GM21737 (cell line): ENCODE measurements at regions not wholly inside any gene's neighbourhood (a gene's known extent, or its start where the extent isn't known, plus 50 kb on each side); places are given as distances from the start of the nearest gene placed in this dataset.
"Not testable (repeated sequence)": the region's sequence is repeated elsewhere in the genome, so short reads cannot be mapped to it uniquely, and the experiment has no call there.

Experiments used
- ATAC-seq: cut with Tn5 transposase; IDR thresholded peaks from one replicate; pipeline ENCODE4 v1.9.1; 2021; ENCODE audit warnings: mild to moderate bottlenecking, moderate library complexity; ENCODE audit not compliant: unreplicated experiment

- ATAC-seq, result no peak
These were observed 165.8 kb downstream of the ZIC4 start for GRCh38 chr3:147240581-147240980.

DNA sequence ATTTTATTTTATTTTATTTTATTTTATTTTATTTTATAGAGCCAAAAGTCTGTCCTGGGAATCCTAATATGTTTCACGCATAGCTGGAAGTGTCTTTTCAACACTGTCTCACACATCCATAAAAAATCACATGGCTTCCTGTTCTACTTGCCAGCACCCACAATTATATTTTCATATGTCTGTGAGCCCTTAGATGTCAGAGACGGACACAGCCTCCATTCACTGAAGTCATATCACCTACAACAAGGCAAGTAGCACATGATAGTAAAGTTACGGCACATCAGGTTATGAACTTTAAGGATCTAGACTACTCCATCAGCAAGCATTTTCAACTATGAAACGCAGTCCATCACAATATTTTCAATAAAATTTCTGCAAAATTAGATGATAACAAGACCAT is 168.4 kb downstream of the ZIC4 start:
- ATAC-seq, result no peak

DNA sequence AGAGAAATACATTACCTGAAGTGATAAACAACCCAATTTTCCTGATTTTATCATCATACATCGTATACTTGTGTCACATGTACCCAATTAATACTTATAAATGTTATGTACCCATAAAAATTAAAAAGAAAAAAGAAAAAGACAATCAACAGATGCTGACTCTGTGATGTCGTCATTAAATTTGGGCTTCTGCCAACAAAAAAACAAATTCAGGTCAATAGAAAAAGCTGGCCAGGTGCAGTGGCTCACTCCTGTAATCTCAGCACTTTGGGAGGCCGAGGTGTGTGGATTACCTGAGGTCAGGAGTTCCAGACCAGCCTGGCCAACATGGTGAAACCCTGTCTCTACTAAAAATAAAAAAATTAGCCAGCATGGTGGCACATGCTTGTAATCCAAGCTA is 174.4 kb downstream of the ZIC4 start:
- not testable (repeated sequence) for ATAC-seq

DNA sequence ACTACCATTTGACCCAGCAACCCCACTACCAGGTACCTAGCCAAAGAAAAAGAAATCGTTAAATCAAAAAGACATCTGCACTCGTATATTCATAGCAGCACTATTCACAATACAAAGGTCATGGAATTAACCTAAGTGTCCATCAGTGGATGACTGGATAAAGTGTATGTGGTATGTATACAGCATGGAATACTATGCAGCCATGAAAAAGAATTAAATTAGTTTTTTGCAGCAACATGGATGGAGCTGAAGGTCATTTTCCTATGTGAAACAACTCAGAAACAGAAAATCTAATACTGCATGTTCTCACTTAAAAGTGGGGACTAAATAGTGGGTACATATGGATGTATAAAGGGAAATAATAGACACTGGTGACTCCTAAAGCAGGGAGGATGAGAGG is 175.2 kb downstream of the ZIC4 start:
- ATAC-seq, result no peak

DNA sequence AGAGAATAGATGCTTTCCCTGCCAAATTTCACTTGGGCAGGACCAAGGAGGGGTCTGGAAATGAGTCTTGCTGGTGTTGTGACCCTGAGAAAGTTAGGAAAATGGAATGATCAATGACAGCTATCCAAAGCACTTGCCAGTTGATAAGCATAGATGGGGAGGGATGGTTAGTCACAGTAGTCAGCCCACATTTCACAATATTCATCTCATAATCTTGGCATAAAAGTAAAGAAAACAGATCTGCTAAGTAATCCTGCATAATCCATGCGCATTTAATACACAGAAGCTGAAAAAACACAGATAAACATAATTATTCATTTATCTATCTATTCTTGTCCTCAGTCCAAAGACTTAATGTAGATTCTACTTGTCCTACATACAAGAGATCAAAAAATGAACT is 184.1 kb downstream of the ZIC4 start:
- ATAC-seq, result no peak

- no peak for ATAC-seq
These were observed 187.4 kb downstream of the ZIC4 start for GRCh38 chr3:147218965-147219364.

DNA sequence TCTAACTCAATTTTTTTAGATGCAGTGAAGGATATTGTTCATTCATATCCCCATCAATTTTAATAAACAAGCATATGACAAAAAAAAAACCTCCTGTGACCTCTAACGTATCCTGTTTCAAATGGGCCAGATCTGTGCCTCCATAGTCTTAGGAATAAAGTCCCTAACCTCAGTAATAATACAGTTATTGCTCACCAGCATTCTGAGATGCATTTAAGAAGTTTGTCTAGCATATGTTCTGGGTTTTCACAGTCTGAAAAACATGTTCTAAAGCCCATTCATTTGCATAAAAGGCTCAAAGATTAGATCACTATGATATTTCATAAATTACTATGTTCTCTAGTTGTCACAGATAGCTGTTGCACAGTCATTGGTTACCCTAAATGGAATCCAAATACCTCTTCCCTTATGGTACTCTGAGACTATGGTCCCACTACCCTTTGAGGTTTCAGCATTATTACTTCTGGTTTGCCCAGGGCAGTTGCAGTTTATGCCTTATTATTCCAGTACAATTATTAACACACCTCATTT is 190.1 kb downstream of the ZIC4 start:
- no peak for ATAC-seq

DNA sequence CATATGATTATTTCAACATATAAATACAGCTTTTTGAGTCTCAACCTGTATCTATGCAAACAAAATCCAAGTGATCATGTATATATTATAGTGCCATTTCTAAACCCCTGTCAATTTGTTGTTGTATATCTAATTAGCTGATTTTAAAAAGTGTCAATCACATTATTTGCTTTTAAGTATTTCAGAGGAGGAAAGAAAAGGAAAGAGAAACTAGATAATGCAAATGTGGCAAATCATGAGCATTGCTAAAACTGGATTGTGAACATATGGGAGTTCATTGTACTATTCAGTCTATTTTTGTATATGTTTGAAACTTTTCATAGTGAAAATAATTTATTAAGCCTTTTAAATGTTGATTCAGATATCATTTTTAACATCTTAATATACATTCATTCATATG is 190.7 kb downstream of the ZIC4 start:
- ATAC-seq, result no peak

DNA sequence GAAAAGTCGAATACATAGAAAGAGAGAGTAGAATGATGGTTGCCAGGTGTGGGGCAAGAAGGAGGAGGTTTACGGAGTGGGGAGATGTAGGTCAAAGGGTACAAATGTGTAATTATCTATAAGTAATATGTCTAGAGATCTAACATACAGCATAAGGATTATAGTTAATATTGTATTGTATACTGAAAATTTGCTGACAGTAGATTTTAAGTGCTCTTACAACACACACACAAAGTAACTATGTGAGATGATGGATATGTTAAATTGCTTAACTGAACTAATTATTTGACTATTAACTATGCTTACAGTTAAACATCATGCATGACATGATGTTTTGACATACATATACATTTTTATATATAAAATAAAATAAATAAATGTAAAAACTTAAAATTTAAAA is 192.7 kb downstream of the ZIC4 start:
- no peak for ATAC-seq

DNA sequence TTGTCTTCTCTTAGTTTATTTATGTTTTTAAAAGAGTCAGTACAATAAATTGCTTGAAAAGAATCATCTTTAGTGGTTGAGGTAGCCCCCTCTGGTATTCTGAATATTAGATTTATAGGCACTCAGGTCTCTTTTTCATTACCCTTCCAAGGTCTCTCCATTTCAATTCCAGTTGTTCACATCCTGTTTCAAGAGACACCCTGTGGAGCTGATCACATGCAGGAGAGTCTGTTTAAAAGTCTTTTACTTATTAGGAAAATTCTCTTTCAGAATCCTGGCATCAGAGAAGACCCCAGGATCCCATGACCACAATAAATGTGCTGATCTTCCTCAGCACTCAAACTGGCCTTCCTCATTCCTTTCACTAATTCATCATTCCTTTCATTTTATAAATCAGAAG is 195.7 kb downstream of the ZIC4 start:
- ATAC-seq, result no peak

- no peak for ATAC-seq
These were observed 205.3 kb downstream of the ZIC4 start for GRCh38 chr3:147201086-147201485.

DNA sequence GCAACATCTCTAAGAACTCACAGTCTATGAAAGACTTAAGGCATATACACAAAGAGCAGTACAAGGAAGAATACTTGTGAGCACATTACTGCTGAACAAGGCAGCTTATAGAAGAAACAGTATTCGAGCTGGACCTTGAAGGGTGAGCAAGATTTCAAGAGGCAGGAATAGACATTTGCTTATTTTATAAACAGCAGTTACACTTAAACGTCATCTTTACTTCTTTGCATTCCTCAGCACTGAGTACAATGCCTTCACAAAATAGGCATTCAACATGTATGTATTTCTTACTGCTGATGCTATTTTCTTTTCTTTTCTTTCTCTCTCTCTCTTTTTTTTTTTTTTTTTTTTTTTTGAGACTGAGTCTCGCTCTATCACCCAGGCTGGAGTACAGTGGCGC is 205.8 kb downstream of the ZIC4 start:
- ATAC-seq, result no peak

DNA sequence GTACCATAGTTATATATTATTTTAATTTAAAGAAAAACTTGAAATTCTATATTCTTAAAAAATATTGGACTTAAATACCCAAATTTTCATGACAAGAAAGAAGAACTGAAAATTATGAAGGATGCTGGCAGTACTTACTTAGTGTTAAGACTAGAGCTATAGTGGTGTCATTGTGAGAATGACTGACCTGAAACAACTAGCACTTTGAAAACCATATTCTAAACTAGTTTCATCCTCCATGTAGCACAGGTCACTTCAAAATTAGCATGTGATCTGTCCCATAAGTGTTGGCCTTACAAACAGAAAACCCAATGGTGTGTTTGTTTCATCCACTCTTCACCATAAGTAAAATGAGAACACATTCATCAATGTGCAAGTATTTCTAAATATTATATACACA is 208.6 kb downstream of the ZIC4 start:
- no peak for ATAC-seq

DNA sequence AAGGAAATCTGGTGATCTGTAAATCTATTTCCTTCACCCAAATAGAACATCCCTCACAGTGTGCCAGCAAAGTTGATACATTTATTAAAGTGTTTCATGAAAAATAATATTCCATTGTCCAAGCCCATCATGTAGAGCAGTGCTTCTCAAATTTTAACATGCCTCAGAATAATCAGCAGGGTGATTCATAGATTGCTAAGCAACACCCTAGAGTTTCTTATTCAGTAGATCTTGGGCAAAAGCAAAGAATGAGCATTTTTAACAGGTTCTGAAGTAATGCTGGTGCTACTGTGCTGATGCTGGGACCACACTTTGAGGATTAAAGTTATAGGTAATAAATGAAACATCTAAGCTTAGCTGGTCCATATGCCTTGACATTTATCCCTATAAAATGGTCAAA is 210.5 kb downstream of the ZIC4 start:
- no peak for ATAC-seq

GRCh38 chr3:147191795-147192385 is 214.5 kb downstream of the ZIC4 start:
- ATAC-seq, result no peak

DNA sequence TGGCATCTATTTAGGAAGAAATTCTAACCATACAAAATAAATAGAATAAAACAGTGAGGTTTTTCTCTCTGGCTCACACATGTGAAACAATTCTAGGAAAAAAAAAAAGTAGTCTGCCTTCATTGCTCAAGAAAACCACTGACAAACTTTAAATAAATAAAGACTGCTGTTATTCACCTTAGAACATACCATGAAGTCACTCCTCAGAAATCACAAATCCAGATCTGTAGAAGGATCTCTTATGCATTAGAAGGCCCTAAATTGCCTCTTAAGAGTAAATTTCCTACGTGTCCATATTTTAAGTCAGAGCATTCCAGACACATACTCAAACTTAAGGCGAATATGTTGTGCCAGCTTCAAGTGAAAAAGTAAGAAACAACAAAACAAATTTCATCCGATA is 217.3 kb downstream of the ZIC4 start:
- no peak for ATAC-seq

DNA sequence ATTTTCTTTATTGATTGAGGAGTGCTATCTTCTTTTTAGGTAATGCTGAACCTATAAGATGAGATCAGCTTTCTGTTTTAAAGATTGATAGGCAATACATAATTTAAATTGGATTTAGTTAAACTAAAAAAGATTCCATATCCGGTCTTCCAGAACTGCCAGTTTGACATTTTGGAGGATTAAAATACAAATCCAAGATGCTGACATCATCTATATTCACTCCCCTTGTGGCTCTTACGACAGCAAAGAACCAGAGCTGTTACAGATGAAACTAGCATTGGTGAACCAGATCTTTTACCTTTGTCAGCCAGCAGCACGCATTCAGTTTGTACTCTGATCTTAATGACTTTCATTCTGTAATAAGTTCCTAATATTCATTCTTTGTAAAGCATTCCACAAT is 218.7 kb downstream of the ZIC4 start:
- no peak for ATAC-seq

GRCh38 chr3:147185781-147186180 is 220.6 kb downstream of the ZIC4 start:
- ATAC-seq, result no peak

- no peak for ATAC-seq
These were observed 221.5 kb downstream of the ZIC4 start for GRCh38 chr3:147184794-147185193.

- no peak for ATAC-seq
These were observed 233.1 kb downstream of the ZIC4 start for GRCh38 chr3:147173257-147173656.

DNA sequence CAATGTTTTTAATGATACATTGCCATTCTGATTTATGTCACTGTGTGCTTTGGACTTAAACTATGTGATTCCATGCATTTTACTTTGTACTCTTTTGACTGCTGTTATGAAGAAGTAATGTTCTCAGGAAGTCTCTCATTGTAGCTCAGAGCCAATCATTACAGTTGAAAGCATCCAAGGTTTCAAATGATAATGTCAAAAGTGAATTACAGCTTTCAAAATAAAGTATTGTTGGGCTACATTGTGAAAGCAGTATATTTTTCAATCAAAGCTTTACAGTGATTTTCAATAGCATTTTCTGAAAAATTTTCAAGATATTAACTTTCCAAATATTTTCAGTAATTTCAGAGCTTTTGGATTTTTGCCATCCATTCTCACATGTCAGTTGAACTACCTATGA is 243.6 kb downstream of the ZIC4 start:
- ATAC-seq, result no peak

GRCh38 chr3:147161833-147162232 is 244.5 kb downstream of the ZIC4 start:
- no peak for ATAC-seq

DNA sequence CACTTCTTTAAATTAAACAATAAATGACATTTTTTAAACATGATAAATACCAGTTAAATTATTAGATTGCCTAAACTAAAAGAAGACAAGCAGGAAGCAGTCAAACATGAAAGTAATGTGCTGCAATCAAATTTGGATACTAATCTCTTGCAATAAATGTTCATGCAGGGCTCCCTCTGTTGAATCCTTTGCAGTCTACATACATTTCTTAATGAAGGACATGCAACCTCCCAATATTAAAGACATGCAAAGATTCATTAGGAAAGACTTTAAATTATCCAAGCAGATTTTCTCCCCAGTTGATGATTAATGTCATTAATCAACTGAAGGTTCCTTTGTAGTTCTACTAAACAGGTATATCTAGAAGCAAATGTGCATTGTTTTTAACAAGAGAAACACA is 245.4 kb downstream of the ZIC4 start:
- no peak for ATAC-seq
